Activated naive CD8-positive, alpha-beta T cell treated with anti-CD3 and anti-CD28 coated beads, Interleukin-2, amount 50 U/mL, for 24 hours (primary cell): ENCODE measurements at regions not wholly inside any gene's neighbourhood (a gene's known extent, or its start where the extent isn't known, plus 50 kb on each side); places are given as distances from the start of the nearest gene placed in this dataset.

Source experiments
- ATAC-seq: fragments of 150-1000 bp; cut with Tn5 transposase; one replicate; pipeline ENCODE4 v1.10.0; 2021
- DNase-seq: peaks from one replicate; pipeline ENCODE4 v3.0.0; 2021
- H3K27ac Mint-ChIP-seq: one replicate; pipeline ENCODE4 v1.8.0; 2021; ENCODE audit warnings: mild to moderate bottlenecking, mixed read lengths
- H3K27me3 Mint-ChIP-seq: one replicate; pipeline ENCODE4 v1.8.0; 2021; ENCODE audit warnings: mixed read lengths
- H3K36me3 Mint-ChIP-seq: one replicate; pipeline ENCODE4 v1.8.0; 2021; ENCODE audit warnings: low read depth, mixed read lengths
- H3K4me1 Mint-ChIP-seq: one replicate; pipeline ENCODE4 v1.8.0; 2021; ENCODE audit warnings: mixed read lengths
- H3K4me3 Mint-ChIP-seq: one replicate; pipeline ENCODE4 v1.8.0; 2021; ENCODE audit warnings: mild to moderate bottlenecking, moderate library complexity, mixed read lengths
- H3K9me3 Mint-ChIP-seq: one replicate; pipeline ENCODE4 v1.8.0; 2021; ENCODE audit warnings: mixed read lengths

GRCh38 chr6:145489583-145489982 lies 245.7 kb downstream of the EPM2A start:
- peaks cover 7% of the 10 kb centered on the region for H3K9me3 Mint-ChIP-seq
- DNase-seq (no peak), ATAC-seq (no peak)
- H3K27me3 Mint-ChIP-seq = no peaks in the 10 kb centered on the region
- no peak overlapping the region for H3K4me3 Mint-ChIP-seq
- H3K36me3 Mint-ChIP-seq = no peaks in the 10 kb centered on the region
- H3K4me1 Mint-ChIP-seq = no peaks in the 10 kb centered on the region
- H3K27ac Mint-ChIP-seq = no peak overlapping the region

GRCh38 chr6:145490068-145490467 lies 245.3 kb downstream of the EPM2A start:
- Mint-ChIP-seq H3K4me1 (no peaks in the 10 kb centered on the region), H3K36me3 (no peaks in the 10 kb centered on the region), H3K27ac (no peak overlapping the region), H3K9me3 (peaks cover 7% of the 10 kb centered on the region), H3K27me3 (no peaks in the 10 kb centered on the region), H3K4me3 (no peak overlapping the region)
- ATAC-seq (no peak), DNase-seq (no peak)

DNA sequence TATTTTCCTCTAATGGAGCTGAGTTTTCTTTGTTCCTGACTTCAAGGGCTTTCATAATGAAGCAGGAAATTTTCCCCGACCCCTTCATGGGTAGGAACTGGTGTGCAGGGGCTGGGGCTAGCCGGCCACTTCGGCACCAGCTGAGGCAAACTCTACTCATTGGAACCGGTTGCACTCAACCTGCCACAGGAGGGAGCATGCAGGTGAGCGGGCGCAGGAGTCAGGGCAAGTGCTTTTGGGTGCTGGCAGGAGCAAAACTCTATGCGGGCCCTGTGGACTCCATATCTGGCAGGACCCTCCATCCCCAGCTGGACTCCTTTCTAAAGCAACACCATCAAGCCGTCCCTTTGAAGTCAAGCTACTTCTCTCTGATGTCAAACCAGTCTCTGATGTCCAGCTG lies 244.2 kb downstream of the EPM2A start:
- Mint-ChIP-seq H3K27me3 (no peaks in the 10 kb centered on the region), H3K4me3 (no peak overlapping the region), H3K9me3 (peaks cover 4% of the 10 kb centered on the region), H3K27ac (no peak overlapping the region), H3K4me1 (no peaks in the 10 kb centered on the region), H3K36me3 (no peaks in the 10 kb centered on the region)
- no peak for ATAC-seq
- no peak for DNase-seq

GRCh38 chr6:145497006-145497405 lies 238.3 kb downstream of the EPM2A start:
- DNase-seq = no peak
- no peak for ATAC-seq
- H3K9me3 Mint-ChIP-seq = peaks cover 12% of the 10 kb centered on the region
- H3K4me3 Mint-ChIP-seq = no peak overlapping the region
- no peaks in the 10 kb centered on the region for H3K4me1 Mint-ChIP-seq
- no peaks in the 10 kb centered on the region for H3K27me3 Mint-ChIP-seq
- H3K36me3 Mint-ChIP-seq = no peaks in the 10 kb centered on the region
- H3K27ac Mint-ChIP-seq = no peak overlapping the region

- no peaks in the 10 kb centered on the region for H3K27me3 Mint-ChIP-seq
- DNase-seq (no peak), ATAC-seq (no peak)
- no peaks in the 10 kb centered on the region for H3K36me3 Mint-ChIP-seq
- H3K27ac Mint-ChIP-seq = no peak overlapping the region
- peaks cover 12% of the 10 kb centered on the region for H3K9me3 Mint-ChIP-seq
- H3K4me1 Mint-ChIP-seq = no peaks in the 10 kb centered on the region
- H3K4me3 Mint-ChIP-seq = no peak overlapping the region
These were observed 236.9 kb downstream of the EPM2A start for GRCh38 chr6:145498425-145498824.

DNA sequence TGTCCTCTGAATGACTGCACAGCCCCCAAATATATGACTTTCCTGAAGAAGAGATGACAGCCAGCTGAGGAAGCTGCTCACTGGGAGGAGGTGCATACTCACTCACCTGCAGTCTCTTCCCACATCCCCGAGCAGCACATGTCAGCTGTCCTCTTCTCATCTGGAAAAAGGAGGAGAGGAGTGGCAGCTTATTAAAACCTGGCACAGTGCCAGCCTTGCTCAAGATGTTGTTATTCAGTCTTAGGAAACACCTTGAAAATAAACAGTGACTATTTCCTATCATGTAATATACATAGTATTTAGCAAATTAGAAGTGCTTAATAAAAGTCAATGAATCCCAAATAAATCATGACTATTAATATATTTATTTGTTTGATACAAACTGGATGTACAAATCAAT lies 232.9 kb downstream of the EPM2A start:
- Mint-ChIP-seq H3K4me1 (no peaks in the 10 kb centered on the region), H3K9me3 (peaks cover 13% of the 10 kb centered on the region), H3K27ac (no peak overlapping the region), H3K36me3 (no peaks in the 10 kb centered on the region), H3K4me3 (no peak overlapping the region), H3K27me3 (no peaks in the 10 kb centered on the region)
- no peak for ATAC-seq
- DNase-seq = no peak

DNA sequence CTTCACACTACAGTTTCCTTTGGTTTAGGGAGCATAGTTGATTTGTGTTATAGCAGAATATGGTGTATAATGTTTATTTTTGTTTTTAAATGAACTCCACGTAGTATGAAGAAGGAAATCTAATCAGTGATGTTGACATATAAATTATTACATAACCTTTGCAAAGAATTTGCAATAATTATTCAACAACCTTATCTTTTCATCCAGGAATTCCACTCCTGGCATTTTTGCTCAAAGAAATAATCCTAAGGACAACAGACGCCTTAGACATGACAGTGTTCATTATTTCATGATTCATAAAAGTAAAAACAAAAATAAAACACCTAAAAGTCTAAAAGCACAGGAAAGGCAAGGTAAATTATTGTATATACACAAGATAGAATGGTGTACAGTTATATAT lies 229.2 kb downstream of the EPM2A start:
- Mint-ChIP-seq H3K4me1 (no peaks in the 10 kb centered on the region), H3K4me3 (no peak overlapping the region), H3K9me3 (peaks cover 34% of the 10 kb centered on the region), H3K36me3 (no peaks in the 10 kb centered on the region), H3K27ac (no peak overlapping the region), H3K27me3 (no peaks in the 10 kb centered on the region)
- ATAC-seq (no peak), DNase-seq (no peak)

DNA sequence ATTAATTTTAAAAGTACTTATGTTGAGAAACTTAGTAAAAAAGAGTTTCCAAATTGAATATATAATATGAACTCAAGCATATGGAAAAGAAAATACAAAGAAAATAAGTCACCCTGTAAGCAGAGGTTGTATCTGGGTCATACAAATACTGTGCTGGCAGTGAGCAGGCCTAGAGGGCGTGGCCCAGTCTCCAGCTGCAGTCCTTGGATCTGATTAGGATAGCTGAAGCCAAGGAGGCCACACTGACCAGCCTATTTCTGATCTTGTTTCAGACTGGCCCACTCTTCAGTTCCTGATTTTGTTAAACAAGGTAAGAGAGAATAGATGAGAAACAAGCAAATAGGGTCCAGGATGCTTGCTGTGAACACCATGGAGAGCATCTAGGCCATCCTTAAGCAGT lies 228.8 kb downstream of the EPM2A start:
- Mint-ChIP-seq H3K9me3 (peaks cover 34% of the 10 kb centered on the region), H3K27me3 (no peaks in the 10 kb centered on the region), H3K4me3 (no peak overlapping the region), H3K36me3 (no peaks in the 10 kb centered on the region), H3K27ac (no peak overlapping the region), H3K4me1 (no peaks in the 10 kb centered on the region)
- ATAC-seq = no peak
- DNase-seq = no peak

- H3K4me1 Mint-ChIP-seq = no peaks in the 10 kb centered on the region
- peaks cover 40% of the 10 kb centered on the region for H3K9me3 Mint-ChIP-seq
- H3K4me3 Mint-ChIP-seq = no peak overlapping the region
- no peaks in the 10 kb centered on the region for H3K36me3 Mint-ChIP-seq
- no peak for ATAC-seq
- no peaks in the 10 kb centered on the region for H3K27me3 Mint-ChIP-seq
- no peak overlapping the region for H3K27ac Mint-ChIP-seq
- DNase-seq = no peak
These were observed 228.1 kb downstream of the EPM2A start for GRCh38 chr6:145507239-145507638.

GRCh38 chr6:145508107-145508506 lies 227.2 kb downstream of the EPM2A start:
- Mint-ChIP-seq H3K27ac (no peak overlapping the region), H3K4me1 (no peaks in the 10 kb centered on the region)
- no peak for DNase-seq

DNA sequence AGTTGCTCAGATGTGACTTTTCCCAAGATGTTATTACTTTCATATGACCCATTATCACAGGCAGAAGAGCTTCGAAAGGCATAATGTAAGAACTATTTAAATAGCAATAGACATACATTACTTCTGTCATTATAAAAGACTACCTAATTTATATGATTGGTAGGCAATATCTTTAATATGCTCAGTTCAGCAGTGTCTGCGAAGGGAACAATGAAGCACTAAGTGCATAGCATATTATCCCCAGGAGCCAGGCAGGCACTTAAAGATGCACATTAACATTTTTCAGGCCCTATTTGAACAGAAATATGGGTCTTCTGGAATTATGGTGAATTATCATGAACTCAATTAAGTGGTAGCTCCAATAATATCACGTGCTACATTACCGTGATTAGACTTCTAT lies 217.8 kb downstream of the EPM2A start:
- Mint-ChIP-seq H3K4me3 (no peak overlapping the region), H3K36me3 (no peaks in the 10 kb centered on the region), H3K9me3 (peaks cover 5% of the 10 kb centered on the region), H3K27ac (no peak overlapping the region), H3K27me3 (no peaks in the 10 kb centered on the region), H3K4me1 (no peaks in the 10 kb centered on the region)
- ATAC-seq (no peak), DNase-seq (no peak)

More at GRCh38 chr6:145508107-145508506, 227.2 kb downstream of the EPM2A start:
- peaks cover 45% of the 10 kb centered on the region for H3K9me3 Mint-ChIP-seq
- H3K27me3 Mint-ChIP-seq = no peaks in the 10 kb centered on the region
- ATAC-seq = no peak
- H3K36me3 Mint-ChIP-seq = no peaks in the 10 kb centered on the region
- no peak overlapping the region for H3K4me3 Mint-ChIP-seq

DNA sequence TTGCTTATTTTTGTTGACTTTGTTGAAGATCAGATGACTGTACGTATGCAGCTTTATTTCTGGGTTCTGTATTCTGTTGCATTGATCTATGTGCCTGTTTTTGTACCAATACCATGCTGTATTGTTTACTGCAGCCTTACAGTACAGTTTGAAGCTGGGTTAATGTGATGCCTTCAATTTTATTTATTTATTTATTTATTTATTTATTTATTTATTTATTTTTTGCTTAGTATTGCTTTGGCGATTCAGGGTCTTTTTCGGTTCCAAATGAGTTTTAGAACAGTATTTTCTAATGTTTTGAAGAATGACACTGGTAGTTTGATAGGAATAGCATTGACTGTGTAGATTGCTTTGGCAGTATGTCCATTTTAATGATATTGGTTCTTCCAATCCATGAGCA lies 210.3 kb downstream of the EPM2A start:
- ATAC-seq (no peak), DNase-seq (no peak)
- H3K9me3 Mint-ChIP-seq = peaks cover 6% of the 10 kb centered on the region
- H3K4me1 Mint-ChIP-seq = no peaks in the 10 kb centered on the region
- H3K4me3 Mint-ChIP-seq = no peak overlapping the region
- no peaks in the 10 kb centered on the region for H3K36me3 Mint-ChIP-seq
- H3K27ac Mint-ChIP-seq = no peak overlapping the region
- peaks cover 2% of the 10 kb centered on the region for H3K27me3 Mint-ChIP-seq

GRCh38 chr6:145529582-145529981 lies 205.7 kb downstream of the EPM2A start:
- DNase-seq = no peak
- H3K4me1 Mint-ChIP-seq = no peaks in the 10 kb centered on the region
- no peak for ATAC-seq
- H3K27ac Mint-ChIP-seq = no peak overlapping the region
- peaks cover 2% of the 10 kb centered on the region for H3K27me3 Mint-ChIP-seq
- no peak overlapping the region for H3K4me3 Mint-ChIP-seq
- H3K9me3 Mint-ChIP-seq = peaks cover 6% of the 10 kb centered on the region
- no peaks in the 10 kb centered on the region for H3K36me3 Mint-ChIP-seq

- Mint-ChIP-seq H3K27ac (no peak overlapping the region), H3K4me3 (no peak overlapping the region), H3K36me3 (no peaks in the 10 kb centered on the region), H3K4me1 (no peaks in the 10 kb centered on the region), H3K27me3 (peaks cover 2% of the 10 kb centered on the region), H3K9me3 (peaks cover 6% of the 10 kb centered on the region)
- ATAC-seq = no peak
- no peak for DNase-seq
These were observed 204.9 kb downstream of the EPM2A start for GRCh38 chr6:145530454-145530853.

- no peak overlapping the region for H3K4me3 Mint-ChIP-seq
- DNase-seq (no peak), ATAC-seq (no peak)
- H3K27ac Mint-ChIP-seq = no peak overlapping the region
- H3K9me3 Mint-ChIP-seq = peaks cover 5% of the 10 kb centered on the region
- peaks cover 2% of the 10 kb centered on the region for H3K27me3 Mint-ChIP-seq
- H3K4me1 Mint-ChIP-seq = no peaks in the 10 kb centered on the region
- no peaks in the 10 kb centered on the region for H3K36me3 Mint-ChIP-seq
These were observed 204.3 kb downstream of the EPM2A start for GRCh38 chr6:145531032-145531431.

DNA sequence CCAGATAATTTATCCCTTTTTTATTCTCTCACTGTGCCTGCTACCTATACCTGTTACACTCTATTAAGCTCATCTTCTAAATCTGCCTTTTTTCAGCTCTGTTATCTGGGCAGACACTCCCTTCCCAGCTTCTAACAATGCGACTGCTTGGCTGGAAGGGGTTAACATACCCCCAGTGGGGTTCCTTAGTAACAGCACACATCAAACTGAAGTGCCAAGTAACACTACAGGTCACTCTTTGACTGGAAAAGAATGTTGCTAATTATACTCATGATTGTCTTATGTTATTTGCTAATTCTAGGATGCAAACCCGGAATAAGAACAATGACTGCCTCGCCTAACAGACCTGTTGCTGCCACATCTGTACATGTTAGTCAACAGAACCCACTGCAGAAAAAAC lies 203.5 kb downstream of the EPM2A start:
- no peaks in the 10 kb centered on the region for H3K4me1 Mint-ChIP-seq
- DNase-seq = no peak
- peaks cover 2% of the 10 kb centered on the region for H3K27me3 Mint-ChIP-seq
- H3K27ac Mint-ChIP-seq = no peak overlapping the region
- no peak overlapping the region for H3K4me3 Mint-ChIP-seq
- H3K36me3 Mint-ChIP-seq = no peaks in the 10 kb centered on the region
- H3K9me3 Mint-ChIP-seq = no peaks in the 10 kb centered on the region
- no peak for ATAC-seq
